IMR-90 (cell line): ENCODE measurements at regions not wholly inside any gene's neighbourhood (a gene's known extent, or its start where the extent isn't known, plus 50 kb on each side); places are given as distances from the start of the nearest gene placed in this dataset.

Experiments
- ATAC-seq: fragments of 200-7000 bp; cut with Tn5 transposase; 2 replicates; pipeline ENCODE4 v1.9.1; 2020; ENCODE audit warnings: low read depth, mild to moderate bottlenecking, moderate library complexity
- BruUV-seq: library from RNA; stranded (reverse); fragments of 400-500 nt; replicated peaks from 2 replicates; lab custom pipeline; 2021; lab: Mats Ljungman, UMichigan
- CTCF ChIA-PET: fragments of 300-600 bp; formaldehyde crosslinking; extraction: SDS; loops from one replicate; lab custom pipeline; 2021; ENCODE audit warnings: antibody characterized with exemption; lab: Yijun Ruan, JAX
- POLR2A ChIA-PET: fragments of 300-600 bp; sonication (Branson Sonifier 250); formaldehyde crosslinking; loops from one replicate; lab custom pipeline; 2022; ENCODE audit warnings: antibody characterized with exemption; ENCODE audit not compliant: unreplicated experiment; lab: Charles Lee
- DNase-seq: peaks from one replicate; pipeline ENCODE4 v3.0.0; 2013
- H2AFZ ChIP-seq: replicated peaks from 2 replicates; pipeline ENCODE3; 2013; ENCODE audit warnings: low read length, mild to moderate bottlenecking; ENCODE audit not compliant: poor library complexity
- H2AK5ac ChIP-seq: 2 replicates; pipeline ENCODE4 v1.6.1; 2013; ENCODE audit warnings: low read depth, low read length, inconsistent platforms
- H2AK9ac ChIP-seq: replicated peaks from 2 replicates; pipeline ENCODE3; 2013; ENCODE audit warnings: mild to moderate bottlenecking, low read depth, low read length, moderate library complexity; ENCODE audit not compliant: poor library complexity
- H2BK120ac ChIP-seq: 2 replicates; pipeline ENCODE4 v1.6.1; 2013; ENCODE audit warnings: low read depth, low read length, inconsistent platforms
- H2BK15ac ChIP-seq: 3 replicates; pipeline ENCODE4 v1.6.1; 2013; ENCODE audit warnings: low read depth, low read length, inconsistent platforms
- H2BK20ac ChIP-seq: 2 replicates; pipeline ENCODE4 v1.6.1; 2013; ENCODE audit warnings: low read depth, mild to moderate bottlenecking, inconsistent platforms, low read length, moderate library complexity
- H2BK5ac ChIP-seq: 2 replicates; pipeline ENCODE4 v1.6.1; 2013; ENCODE audit warnings: mild to moderate bottlenecking, low read depth, low read length, inconsistent platforms; ENCODE audit not compliant: poor library complexity, severe bottlenecking
- H3K14ac ChIP-seq: replicated peaks from 2 replicates; pipeline ENCODE4 v1.6.1; 2013; ENCODE audit warnings: low read depth, low read length, inconsistent platforms
- H3K18ac ChIP-seq: 2 replicates; pipeline ENCODE4 v1.6.1; 2013; ENCODE audit warnings: low read depth, low read length, control low read depth
- H3K23ac ChIP-seq: 2 replicates; pipeline ENCODE4 v1.6.1; 2013; ENCODE audit warnings: low read depth, low read length, inconsistent platforms
- H3K27ac ChIP-seq: 2 replicates; pipeline ENCODE4 v1.5.1; 2013; ENCODE audit warnings: mild to moderate bottlenecking, control low read depth, low read length; ENCODE audit not compliant: insufficient read depth
- H3K27me3 ChIP-seq: 2 replicates; pipeline ENCODE4 v1.6.1; 2013; ENCODE audit warnings: low read length; ENCODE audit not compliant: control insufficient read depth, insufficient read depth
- H3K36me3 ChIP-seq: 2 replicates; pipeline ENCODE4 v1.6.1; 2013; ENCODE audit warnings: low read length, mixed read lengths; ENCODE audit not compliant: control insufficient read depth, insufficient read depth
- H3K4ac ChIP-seq: 2 replicates; pipeline ENCODE4 v1.6.1; 2013; ENCODE audit warnings: low read depth, low read length, inconsistent platforms
- H3K4me1 ChIP-seq: 2 replicates; pipeline ENCODE4 v1.6.1; 2013; ENCODE audit warnings: low read length, mixed read lengths; ENCODE audit not compliant: control insufficient read depth, insufficient read depth
- H3K4me2 ChIP-seq: 2 replicates; pipeline ENCODE4 v1.6.1; 2013; ENCODE audit warnings: low read depth, mild to moderate bottlenecking, control low read depth, low read length, moderate library complexity
- H3K4me3 ChIP-seq: 2 replicates; pipeline ENCODE4 v1.5.1; 2013; ENCODE audit warnings: low read depth, mild to moderate bottlenecking, control low read depth, low read length, moderate library complexity; ENCODE audit not compliant: insufficient read depth
- H3K56ac ChIP-seq: 2 replicates; pipeline ENCODE4 v1.6.1; 2013; ENCODE audit warnings: low read length, inconsistent platforms; ENCODE audit not compliant: insufficient read depth; ENCODE audit errors: extremely low read depth
- H3K79me1 ChIP-seq, 2 experiments: 2 replicates each; pipeline ENCODE4 v1.6.1; 2013; ENCODE audit warnings: low read length in 2 of 2, inconsistent platforms in 1 of 2, low read depth in 1 of 2
- H3K9ac ChIP-seq: 2 replicates; pipeline ENCODE4 v1.6.1; 2013; ENCODE audit warnings: low read depth, low read length, control low read depth
- H3K9me1 ChIP-seq: 2 replicates; pipeline ENCODE4 v1.6.1; 2013; ENCODE audit warnings: low read length, inconsistent platforms; ENCODE audit not compliant: insufficient read depth
- H3K9me3 ChIP-seq: 2 replicates; pipeline ENCODE4 v1.6.1; 2013; ENCODE audit warnings: low read length; ENCODE audit not compliant: control insufficient read depth, insufficient read depth
- H4K20me1 ChIP-seq: 2 replicates; pipeline ENCODE4 v1.6.1; 2013; ENCODE audit warnings: low read length, inconsistent platforms; ENCODE audit not compliant: insufficient read depth
- H4K5ac ChIP-seq: 2 replicates; pipeline ENCODE4 v1.6.1; 2013; ENCODE audit warnings: mild to moderate bottlenecking, low read depth, low read length, control low read depth
- H4K8ac ChIP-seq, 2 experiments: 2 replicates each; pipeline ENCODE4 v1.6.1; 2013; ENCODE audit warnings: low read depth in 2 of 2, low read length in 2 of 2, control low read depth in 1 of 2, inconsistent platforms in 1 of 2
- H4K91ac ChIP-seq: 2 replicates; pipeline ENCODE4 v1.6.1; 2013; ENCODE audit warnings: low read depth, low read length, inconsistent platforms; ENCODE audit not compliant: insufficient read depth
- BHLHE40 ChIP-seq: fragments of 150-350 bp; IDR thresholded peaks from 2 replicates; pipeline ENCODE4 v1.6.1; 2016; ENCODE audit warnings: mild to moderate bottlenecking, low read depth, low read length
- CEBPB ChIP-seq: IDR thresholded peaks from 2 replicates; pipeline ENCODE4 v1.6.1; 2012; ENCODE audit warnings: low read depth, low read length, improper control_type of control experiment
- CHD1 ChIP-seq: IDR thresholded peaks from 2 replicates; pipeline ENCODE4 v1.6.1; 2012; ENCODE audit warnings: low read depth, low read length, improper control_type of control experiment
- CTCF ChIP-seq: conservative IDR thresholded peaks from 2 replicates; pipeline ENCODE4 v1.5.1; 2012; ENCODE audit warnings: mild to moderate bottlenecking, low read depth, low read length, improper control_type of control experiment
- FOS ChIP-seq: fragments of 150-350 bp; IDR thresholded peaks from 2 replicates; pipeline ENCODE4 v1.6.1; 2016; ENCODE audit warnings: low read depth, low read length
- MAFK ChIP-seq: IDR thresholded peaks from 2 replicates; pipeline ENCODE4 v1.6.1; 2012; ENCODE audit warnings: low read depth, low read length, improper control_type of control experiment
- MAZ ChIP-seq: IDR thresholded peaks from 2 replicates; pipeline ENCODE4 v1.6.1; 2012; ENCODE audit warnings: low read depth, mild to moderate bottlenecking, low read length, improper control_type of control experiment, moderate library complexity, borderline replicate concordance
- MXI1 ChIP-seq: IDR thresholded peaks from 2 replicates; pipeline ENCODE4 v1.6.1; 2012; ENCODE audit warnings: low read depth, mild to moderate bottlenecking, low read length, moderate library complexity, borderline replicate concordance
- NFE2L2 ChIP-seq: fragments of 150-350 bp; IDR thresholded peaks from 2 replicates; pipeline ENCODE4 v1.6.1; 2016; ENCODE audit warnings: low read depth, mild to moderate bottlenecking, low read length
- POLR2A ChIP-seq: IDR thresholded peaks from 2 replicates; pipeline ENCODE4 v1.6.1; 2012; ENCODE audit warnings: mild to moderate bottlenecking, low read depth, low read length
- RAD21 ChIP-seq: IDR thresholded peaks from 2 replicates; pipeline ENCODE4 v1.6.1; 2012; ENCODE audit warnings: low read length, improper control_type of control experiment
- RCOR1 ChIP-seq: IDR thresholded peaks from 2 replicates; pipeline ENCODE4 v1.6.1; 2012; ENCODE audit warnings: mild to moderate bottlenecking, low read length, improper control_type of control experiment; ENCODE audit not compliant: insufficient replicate concordance
- RFX5 ChIP-seq: IDR thresholded peaks from 2 replicates; pipeline ENCODE4 v1.8.0; 2012; ENCODE audit warnings: low read depth, mild to moderate bottlenecking, low read length, moderate library complexity
- SMC3 ChIP-seq: fragments of 150-350 bp; IDR thresholded peaks from 2 replicates; pipeline ENCODE4 v1.6.1; 2016; ENCODE audit warnings: low read depth, mild to moderate bottlenecking, antibody characterized with exemption, low read length, moderate library complexity
- WGBS, 2 experiments: methylation state at CpG; one replicate each; pipeline versions ENCODE4 v1.1.5 to v1.1.7; 2013; ENCODE audit warnings: missing lambda C conversion rate in 2 of 2; ENCODE audit not compliant: insufficient read length in 1 of 2; ENCODE audit errors: extremely low coverage in 2 of 2; 5-methylcytosine and 5-hydroxymethylcytosine counted together
- dilution Hi-C: fragments of 300-500 bp; cut with HindIII; formaldehyde crosslinking; loops from one replicate; pipeline ENCODE4 v1.14.3; 2018; ENCODE audit warnings: low sequenced_read_pairs; ENCODE audit not compliant: unreplicated experiment
- in situ Hi-C: fragments of 300-500 bp; cut with MboI; formaldehyde crosslinking; loops from 3 replicates; pipeline ENCODE4 v1.14.3; 2019; ENCODE audit warnings: low sequenced_read_pairs, inconsistent platforms, mixed read lengths
- intact Hi-C: fragments of 100-400 bp; cut with micrococcal nuclease; formaldehyde crosslinking; loops from 2 replicates; pipeline ENCODE4 v1.10.0; 2022
- TF ChIP-seq, protein P1 (sequence below): fragments of 150-350 bp; IDR thresholded peaks from 2 replicates; pipeline ENCODE4 v1.6.1; 2017; ENCODE audit warnings: mild to moderate bottlenecking, antibody characterized with exemption, low read length, low read depth
- TF ChIP-seq, protein P2 (sequence below): fragments of 150-350 bp; IDR thresholded peaks from 2 replicates; pipeline ENCODE4 v1.6.1; 2016; ENCODE audit warnings: low read depth, mild to moderate bottlenecking, low read length, moderate library complexity, borderline replicate concordance

- intact Hi-C loops (no loop called here), in situ Hi-C loops (no loop called here), dilution Hi-C loops (no loop called here)
- H2BK5ac ChIP-seq = no peak overlapping the region
- no peak overlapping the region for H4K8ac ChIP-seq
- no peak overlapping the region for H4K5ac ChIP-seq
- WGBS, 2 experiments = no CpG with 5 or more reads among the region's 3 CpGs
- no peak overlapping the region for H2BK15ac ChIP-seq
- ChIA-PET POLR2A (no interaction called here), CTCF (no interaction called here)
- H3K23ac ChIP-seq = no peak overlapping the region
- no peak overlapping the region for H2AK5ac ChIP-seq
- H3K14ac ChIP-seq = no peak overlapping the region
- no peak overlapping the region for H3K18ac ChIP-seq
- H3K9ac ChIP-seq = no peak overlapping the region
- BruUV-seq = no TSS peak
- H3K36me3 ChIP-seq = no peaks in the 10 kb centered on the region
- no peaks in the 10 kb centered on the region for H3K9me1 ChIP-seq
- ATAC-seq (no peak), DNase-seq (no peak)
- H3K27ac ChIP-seq = no peak overlapping the region
- H3K4me3 ChIP-seq = no peak overlapping the region
- no peak overlapping the region for H2AFZ ChIP-seq
- no peaks in the 10 kb centered on the region for H3K79me1 ChIP-seq
- no peak overlapping the region for H2AK9ac ChIP-seq
- H3K4me1 ChIP-seq = no peaks in the 10 kb centered on the region
- TF ChIP-seq FOS = no peak
- TF ChIP-seq MAFK = no peak
- no peak for TF ChIP-seq NFE2L2
- TF ChIP-seq CEBPB = no peak
- no peak for TF ChIP-seq CTCF
- TF ChIP-seq, protein P1, sequence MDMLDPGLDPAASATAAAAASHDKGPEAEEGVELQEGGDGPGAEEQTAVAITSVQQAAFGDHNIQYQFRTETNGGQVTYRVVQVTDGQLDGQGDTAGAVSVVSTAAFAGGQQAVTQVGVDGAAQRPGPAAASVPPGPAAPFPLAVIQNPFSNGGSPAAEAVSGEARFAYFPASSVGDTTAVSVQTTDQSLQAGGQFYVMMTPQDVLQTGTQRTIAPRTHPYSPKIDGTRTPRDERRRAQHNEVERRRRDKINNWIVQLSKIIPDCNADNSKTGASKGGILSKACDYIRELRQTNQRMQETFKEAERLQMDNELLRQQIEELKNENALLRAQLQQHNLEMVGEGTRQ = no peak
- no peak for TF ChIP-seq POLR2A
- no peak for TF ChIP-seq RAD21
- no peak for TF ChIP-seq RFX5
- TF ChIP-seq RCOR1 = no peak
- no peak for TF ChIP-seq MXI1
- TF ChIP-seq SMC3 = no peak
- no peak for TF ChIP-seq MAZ
- TF ChIP-seq, protein P2, sequence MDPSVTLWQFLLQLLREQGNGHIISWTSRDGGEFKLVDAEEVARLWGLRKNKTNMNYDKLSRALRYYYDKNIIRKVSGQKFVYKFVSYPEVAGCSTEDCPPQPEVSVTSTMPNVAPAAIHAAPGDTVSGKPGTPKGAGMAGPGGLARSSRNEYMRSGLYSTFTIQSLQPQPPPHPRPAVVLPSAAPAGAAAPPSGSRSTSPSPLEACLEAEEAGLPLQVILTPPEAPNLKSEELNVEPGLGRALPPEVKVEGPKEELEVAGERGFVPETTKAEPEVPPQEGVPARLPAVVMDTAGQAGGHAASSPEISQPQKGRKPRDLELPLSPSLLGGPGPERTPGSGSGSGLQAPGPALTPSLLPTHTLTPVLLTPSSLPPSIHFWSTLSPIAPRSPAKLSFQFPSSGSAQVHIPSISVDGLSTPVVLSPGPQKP = no peak
- TF ChIP-seq CHD1 = no peak
- TF ChIP-seq BHLHE40 = no peak
- H2BK20ac ChIP-seq = no peak overlapping the region
- no peaks in the 10 kb centered on the region for H3K9me3 ChIP-seq
- no peak overlapping the region for H3K4ac ChIP-seq
- no peak overlapping the region for H4K91ac ChIP-seq
- no peak overlapping the region for H2BK120ac ChIP-seq
- H3K4me2 ChIP-seq = no peak overlapping the region
- no peaks in the 10 kb centered on the region for H3K27me3 ChIP-seq
- no peaks in the 10 kb centered on the region for H4K20me1 ChIP-seq
- no peak overlapping the region for H3K56ac ChIP-seq
These were observed 231.4 kb downstream of the ANKRD50 start for GRCh38 chr4:124481123-124481522.
